AG20443 (cell line): ENCODE measurements at regions not wholly inside any gene's neighbourhood (a gene's known extent, or its start where the extent isn't known, plus 50 kb on each side); places are given as distances from the start of the nearest gene placed in this dataset.
"Not testable (repeated sequence)": the region's sequence is repeated elsewhere in the genome, so short reads cannot be mapped to it uniquely, and the experiment has no call there.

ENCODE experiments used
- DNase-seq: peaks from one replicate; pipeline ENCODE4 v3.0.0; 2012; ENCODE audit warnings: low spot score, mixed read lengths

DNA sequence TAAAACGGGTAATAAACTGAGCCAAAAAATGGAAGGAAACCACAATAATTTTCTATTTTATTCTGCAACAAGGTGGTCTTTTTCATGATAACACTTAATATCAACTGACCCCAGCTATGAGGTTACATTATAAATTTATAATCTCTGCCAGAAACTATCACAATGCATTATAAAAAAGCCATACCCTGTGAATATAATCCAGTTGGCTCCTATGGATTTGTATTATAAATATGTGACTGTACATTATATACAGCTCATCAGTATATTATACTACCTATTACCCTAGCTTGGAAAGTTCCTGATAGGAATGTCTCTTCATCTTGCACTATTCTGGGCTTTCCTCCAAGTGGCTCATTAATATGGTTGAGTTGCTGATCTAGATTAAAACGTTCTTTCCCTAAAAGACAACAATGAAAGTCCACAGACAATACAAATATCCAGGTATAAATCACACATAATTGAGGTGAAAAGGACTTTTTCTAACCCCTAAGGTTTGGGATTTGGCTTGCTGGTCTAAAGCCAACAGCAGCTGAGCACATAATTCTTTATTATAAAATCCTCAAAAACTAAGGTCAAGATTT is 487.7 kb downstream of the TTLL7 start:
- DNase-seq, result no peak

DNA sequence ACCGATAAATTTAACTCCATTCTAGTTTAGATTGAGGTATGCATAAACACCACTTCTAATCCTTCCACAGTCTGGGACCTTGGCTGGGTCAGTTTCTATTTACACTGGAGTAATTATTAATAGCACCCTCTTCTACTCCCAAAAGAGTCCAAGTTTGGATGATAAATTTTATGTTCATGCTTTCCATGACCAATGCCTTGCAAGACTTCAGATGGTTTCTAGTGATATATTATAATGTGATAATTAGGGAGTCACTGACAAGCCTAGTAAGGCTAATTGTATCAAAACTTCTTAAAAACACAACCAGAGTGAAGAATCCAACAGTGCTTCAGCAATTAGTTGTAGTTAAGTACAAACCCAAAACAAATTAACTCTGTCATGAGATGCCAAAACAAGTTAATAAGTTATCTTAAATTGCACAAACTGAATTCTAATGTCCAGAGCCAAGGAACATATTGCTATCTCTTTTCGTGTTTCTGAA is 489.6 kb downstream of the TTLL7 start:
- no peak for DNase-seq

DNA sequence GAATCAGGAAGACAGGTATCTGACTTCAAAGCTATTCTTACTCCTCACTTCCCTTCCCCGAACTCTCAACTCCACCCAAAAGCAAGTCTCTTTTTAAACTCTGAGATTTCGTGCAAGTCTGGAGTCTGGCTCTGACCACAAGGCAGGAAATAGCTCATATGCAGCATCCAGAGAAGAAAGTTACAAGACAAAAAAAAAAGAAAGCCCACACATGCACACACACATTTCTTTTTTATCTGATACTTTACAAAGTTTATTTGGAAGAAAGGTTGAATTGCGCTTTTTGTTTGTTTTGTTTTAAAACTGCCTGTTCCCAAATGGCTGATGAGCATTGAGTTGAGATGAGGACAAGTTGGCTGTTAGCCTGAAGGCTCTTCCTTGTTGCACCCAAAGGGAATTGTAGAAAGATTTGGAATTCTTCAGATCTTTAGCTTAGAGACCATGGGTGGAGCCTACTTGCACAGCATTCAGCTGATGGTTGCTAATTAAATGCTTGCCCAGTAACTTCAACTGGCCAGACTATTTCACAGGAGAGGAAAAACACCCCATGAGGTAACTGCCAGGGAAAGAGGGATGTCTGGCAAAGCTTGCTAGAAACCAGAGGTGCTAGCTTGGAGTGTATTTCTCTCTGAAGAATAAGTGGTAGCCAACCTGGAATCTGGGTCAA is 490.3 kb downstream of the TTLL7 start:
- DNase-seq, result peak; percentile 75

DNA sequence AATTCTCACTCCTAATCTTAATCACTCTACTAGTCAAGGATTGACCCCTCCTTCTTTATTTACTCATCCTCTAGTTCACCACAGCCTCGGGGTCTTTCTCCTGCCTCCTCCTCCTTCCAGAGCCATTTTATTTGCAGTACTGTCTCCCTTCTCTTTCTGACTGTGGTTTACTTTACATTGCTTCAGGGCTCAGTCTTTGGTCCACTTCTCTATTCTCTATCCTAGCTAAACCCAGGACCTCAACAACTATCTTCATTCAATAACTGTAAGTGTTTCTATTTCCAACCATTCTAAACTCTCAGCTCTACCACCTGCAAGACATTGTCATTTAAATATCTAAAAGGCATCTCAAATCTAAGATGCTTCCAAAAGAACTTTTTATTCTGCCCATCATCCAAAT is 493.8 kb downstream of the TTLL7 start:
- no peak for DNase-seq

DNA sequence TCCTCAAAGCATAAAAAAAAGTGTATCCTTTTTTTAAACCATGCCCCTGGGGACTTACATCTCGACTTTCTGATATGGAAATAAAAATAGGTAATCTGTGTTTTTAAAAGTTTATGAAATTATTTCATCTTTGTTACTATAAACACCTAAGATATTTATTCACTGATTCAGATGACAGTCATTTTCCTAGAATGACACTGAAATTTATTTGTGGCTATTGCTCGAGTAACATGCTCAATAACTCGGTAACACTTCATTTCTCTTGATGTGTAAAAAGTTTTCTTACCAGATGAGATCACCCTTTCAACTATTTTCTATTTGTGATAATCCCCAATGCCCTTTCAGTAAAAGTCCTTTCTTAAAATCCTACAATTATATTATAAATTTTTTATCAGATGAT is 495.8 kb downstream of the TTLL7 start:
- DNase-seq, result no peak

DNA sequence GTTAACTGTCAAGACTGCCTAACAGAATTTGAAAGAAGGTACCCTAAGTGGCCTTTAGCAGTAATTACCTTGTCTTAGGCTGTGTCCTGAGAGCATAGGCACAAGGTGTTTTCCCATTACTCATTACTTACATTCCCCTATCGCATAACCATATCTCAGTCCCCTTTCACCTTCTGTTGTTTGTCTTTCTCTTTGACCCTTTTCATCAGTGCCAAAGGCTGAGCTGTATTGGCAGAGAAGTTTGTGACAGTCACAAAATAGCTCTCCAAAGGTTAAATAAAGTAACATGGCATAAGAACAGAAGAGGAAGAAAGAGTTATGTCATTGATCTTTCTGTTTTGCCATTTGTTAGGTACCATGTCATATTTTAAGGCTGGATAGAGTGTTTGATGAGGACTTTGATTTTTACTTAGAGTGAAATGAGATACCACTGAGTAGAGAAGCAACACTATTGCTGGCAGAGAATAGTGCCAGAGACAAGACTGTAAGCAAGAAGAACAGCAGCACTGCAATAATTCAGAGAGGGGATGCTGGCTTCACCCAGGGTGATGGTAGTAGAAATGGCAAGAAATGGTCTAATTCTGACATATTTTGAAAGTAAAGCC is 497.8 kb downstream of the TTLL7 start:
- no peak for DNase-seq

DNA sequence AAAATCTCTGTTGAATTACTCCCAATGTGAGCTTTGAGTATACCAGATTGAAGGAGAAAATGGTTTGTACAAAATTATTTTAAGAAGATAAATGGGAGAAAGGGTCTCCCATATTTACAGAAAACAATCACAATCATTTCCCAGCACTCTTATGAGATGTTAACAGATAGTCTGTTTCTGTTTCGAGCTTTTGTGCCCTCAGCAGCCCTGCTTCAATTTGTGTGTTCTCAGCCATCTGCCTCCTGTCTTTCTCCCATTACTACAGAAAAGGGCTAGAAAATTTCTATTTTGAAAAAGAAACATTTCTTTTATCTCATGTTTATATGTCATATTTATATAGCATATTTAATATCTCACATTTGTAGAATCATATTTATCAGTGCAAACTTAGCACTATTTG is 498.4 kb downstream of the TTLL7 start:
- no peak for DNase-seq

DNA sequence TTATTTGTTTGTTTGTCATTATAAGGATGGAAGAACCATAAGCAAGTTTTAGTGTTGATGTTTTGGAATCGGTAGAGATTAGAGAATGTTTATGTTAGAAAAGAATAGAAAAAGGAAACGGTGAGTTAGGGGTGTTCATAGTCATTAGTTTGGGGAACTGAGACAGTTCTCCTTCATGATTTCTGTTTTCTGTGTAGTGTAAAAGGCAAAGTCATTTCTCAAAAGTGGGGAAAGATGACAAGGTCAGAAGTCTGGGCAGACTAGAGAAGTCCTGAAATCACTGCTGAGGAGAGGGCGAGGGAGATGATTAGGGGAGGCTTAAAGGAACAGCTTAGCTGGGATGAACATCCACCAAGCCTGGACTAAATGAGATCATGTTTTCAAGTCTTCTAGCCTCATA is 498.9 kb downstream of the TTLL7 start:
- no peak for DNase-seq

DNA sequence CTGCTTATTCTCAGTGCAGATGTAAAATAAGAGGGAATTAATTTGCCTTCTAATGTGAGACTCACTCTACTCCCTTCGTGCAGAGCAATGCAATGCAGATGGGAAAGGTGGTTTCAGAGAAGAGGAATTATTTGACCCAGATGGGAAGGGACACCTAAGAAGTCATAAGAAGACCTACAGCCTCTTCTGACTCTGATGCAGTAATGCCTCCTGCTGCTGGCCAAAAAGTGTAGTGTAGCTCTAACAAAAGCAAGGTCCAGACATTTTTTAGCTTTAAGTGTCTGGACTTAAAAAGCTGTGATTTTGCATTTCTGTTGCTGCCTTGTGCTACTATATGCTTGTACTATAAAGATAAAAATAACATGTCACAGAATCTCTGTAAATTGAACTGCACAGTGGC is 501.4 kb downstream of the TTLL7 start:
- DNase-seq, result peak; percentile 10

DNA sequence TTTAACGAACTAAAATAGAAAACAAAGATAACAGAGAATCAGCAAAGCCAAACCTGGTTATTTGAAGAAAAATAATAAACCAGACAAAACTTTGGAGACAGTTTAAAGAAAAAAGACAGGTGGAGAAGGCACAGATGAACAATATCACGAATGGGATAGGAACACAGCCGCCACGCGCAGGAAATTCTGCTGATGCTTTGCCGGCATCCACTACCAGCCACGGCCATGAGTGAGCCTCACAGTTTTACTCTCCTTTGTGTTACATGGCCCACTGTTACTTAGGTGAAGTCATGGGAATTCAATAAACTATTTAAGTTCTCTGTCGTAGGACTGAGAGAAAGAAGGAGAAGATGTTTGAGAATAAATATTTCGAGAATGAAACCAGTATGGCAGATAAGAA is 503.4 kb downstream of the TTLL7 start:
- no peak for DNase-seq

DNA sequence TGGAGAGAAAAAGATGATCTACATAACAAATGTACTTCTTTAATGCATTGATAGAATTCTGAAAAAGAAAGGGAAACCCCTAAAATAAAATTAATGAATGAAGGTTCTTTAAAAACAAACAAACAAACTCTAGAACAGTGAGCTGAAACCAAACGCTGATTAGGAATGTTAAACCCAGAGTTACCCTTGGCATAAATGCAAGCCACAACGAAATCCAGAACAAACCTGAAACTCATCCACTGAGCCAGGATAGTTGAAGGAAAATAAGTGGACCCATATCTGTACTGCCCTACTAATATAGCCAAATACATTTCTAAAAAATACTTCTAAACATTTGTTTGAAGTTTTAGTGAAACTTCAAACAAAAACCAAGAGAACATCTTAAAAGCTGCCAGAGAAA is 505.3 kb downstream of the TTLL7 start:
- DNase-seq, result no peak

DNA sequence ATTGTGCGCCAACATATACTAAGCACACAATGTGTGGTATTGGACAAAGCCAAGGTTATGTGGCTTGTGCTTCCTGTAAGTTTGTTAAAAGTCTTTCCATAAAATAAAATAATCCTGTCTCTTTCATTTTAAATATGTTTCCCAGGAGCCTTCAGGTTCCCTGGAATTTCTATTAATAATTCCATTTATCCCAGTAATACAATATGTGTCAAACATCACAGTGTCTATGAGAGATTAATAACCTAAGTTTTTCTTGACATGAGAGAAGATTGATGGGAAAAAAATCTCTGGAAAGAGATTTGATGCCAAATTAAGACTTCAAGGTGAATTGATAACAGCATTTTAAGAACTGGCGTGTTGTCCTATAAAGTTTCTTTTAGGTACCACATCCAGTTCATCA is 507.0 kb downstream of the TTLL7 start:
- no peak for DNase-seq

DNA sequence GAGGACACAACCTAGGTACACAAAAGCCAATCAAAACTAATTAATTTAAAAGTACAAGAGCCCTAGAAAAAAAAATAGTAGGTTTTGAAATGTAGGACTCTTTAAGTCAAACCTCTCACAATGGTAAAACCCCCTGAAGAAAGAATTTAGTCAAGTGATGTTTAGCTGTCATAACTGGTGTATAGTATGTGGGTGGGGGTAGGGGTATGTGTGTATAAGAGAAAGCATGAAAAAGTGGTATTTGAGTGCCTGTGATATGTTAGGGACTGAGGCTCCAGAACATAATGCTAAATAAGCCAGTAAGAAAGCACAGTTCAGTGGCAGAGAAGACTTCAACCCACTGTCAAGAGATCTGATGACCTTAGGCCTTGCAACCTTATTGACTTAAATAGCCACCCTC is 507.9 kb downstream of the TTLL7 start:
- DNase-seq, result no peak

DNA sequence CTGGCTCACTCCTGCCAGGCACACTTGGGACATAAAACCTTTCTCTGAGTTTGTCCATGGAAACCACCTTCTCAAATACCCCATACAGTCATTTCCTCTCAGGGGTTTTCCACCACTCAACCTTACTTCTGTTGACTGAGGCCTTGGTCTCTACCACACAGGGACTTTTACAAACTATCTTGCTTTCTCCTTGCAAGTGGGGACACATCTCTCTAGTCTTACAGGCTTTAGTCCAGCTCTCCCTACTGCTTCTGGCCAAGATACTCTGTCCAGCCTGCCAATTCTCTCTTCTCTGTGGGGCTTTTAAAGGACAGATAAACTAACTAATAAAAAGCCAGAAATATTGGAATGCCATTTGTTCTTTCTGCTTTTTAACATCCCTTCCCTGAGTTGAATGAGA is 510.8 kb downstream of the TTLL7 start:
- DNase-seq, result not testable (repeated sequence)

DNA sequence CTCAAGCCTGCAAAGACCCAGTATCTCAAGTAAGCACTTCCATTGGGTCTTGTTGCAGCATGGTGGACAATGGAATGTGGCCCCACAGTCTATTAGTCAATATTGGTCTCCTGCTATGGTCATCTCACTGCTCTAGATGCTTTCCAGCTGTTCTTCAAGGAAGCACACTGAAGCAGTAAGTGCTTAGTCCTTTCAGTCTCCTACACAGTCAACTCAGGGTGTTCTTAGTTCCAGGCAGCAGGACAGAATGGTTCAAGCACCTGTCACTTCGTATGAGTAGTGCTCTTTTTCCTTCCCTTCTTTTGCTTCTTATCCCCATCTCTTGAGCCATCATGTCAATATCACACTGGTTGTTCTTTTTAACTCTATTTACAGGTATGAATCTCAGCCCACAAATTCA is 511.5 kb downstream of the TTLL7 start:
- not testable (repeated sequence) for DNase-seq

DNA sequence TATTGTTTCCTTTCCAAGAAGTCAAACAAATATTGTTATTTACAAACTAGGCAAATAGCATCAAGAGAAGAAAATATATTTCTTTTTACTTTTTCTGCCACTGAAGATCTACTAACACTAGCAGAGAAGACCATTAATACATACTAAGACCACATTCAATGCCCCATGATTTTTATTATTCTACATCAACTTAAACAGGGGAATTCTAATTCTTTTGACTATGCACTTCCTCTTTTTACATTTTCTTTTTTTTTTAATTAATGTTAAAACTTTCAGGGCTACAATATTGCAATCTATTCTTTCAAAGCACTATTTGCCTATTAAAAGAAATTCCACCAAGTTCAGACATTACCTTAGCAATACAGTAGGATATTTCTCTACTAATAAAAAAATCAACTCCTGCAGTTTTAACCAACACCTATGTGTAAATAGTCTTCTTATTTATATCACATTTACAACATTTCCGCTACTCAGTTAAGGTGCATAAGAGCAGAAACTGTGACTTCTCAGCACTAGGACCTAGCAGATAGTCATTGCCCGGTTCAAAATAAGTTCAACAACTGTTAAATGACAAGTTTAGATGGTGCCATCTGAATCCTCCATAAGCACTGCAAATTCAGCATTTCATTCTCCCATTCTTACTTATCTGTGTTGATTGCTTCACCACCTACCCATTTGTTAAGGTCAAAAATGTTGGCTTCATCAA is 513.5 kb downstream of the TTLL7 start:
- DNase-seq, result not testable (repeated sequence)

DNA sequence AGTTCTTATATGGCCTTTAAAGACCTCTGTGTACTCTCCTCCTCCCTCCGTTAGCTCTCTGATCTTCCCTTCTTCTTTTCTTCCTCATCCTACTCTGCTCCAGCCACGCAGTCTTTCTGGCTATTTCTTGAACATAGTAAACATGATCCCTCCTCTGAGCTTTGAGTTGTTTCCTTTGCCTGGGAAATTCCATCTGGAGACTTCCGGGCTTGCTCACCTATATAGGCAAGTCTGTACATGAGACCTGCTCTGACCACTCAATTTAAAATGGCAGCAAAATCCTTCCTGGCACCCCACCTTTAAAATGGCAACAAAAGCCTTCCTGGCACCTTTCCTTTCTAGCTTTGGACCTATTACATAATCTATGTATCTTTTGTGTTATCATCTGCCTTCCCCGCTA is 517.6 kb downstream of the TTLL7 start:
- DNase-seq, result not testable (repeated sequence)

DNA sequence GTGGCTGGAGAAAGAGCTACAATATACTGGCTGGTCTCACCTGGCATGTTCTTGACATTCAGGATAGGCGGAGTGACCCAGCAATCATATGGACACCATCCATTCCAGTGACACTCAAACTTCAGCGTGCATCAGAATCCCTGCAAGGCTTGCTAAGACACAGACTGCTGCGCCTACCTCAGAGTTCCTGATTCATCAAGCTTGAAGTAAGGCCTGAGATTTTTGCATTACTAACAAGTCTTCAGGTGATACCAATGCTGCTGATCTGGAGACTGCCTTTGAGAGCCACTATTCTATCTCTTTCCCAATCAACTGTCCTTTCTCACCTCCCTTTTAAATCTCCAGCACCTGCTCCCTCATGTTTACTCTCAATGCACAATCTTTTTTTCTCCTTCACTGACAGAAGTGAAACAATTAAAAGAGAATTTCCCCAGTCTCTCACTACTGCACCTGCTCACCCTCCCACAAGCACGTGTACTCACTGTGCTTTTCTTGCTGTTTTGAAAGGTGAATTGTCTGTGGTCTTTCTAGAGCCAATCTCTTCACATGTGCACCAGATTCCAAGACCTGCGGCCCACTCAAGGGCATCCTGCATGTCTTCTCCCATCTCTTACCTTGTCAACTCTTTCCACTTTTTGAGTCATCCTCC is 519.2 kb downstream of the TTLL7 start:
- not testable (repeated sequence) for DNase-seq

DNA sequence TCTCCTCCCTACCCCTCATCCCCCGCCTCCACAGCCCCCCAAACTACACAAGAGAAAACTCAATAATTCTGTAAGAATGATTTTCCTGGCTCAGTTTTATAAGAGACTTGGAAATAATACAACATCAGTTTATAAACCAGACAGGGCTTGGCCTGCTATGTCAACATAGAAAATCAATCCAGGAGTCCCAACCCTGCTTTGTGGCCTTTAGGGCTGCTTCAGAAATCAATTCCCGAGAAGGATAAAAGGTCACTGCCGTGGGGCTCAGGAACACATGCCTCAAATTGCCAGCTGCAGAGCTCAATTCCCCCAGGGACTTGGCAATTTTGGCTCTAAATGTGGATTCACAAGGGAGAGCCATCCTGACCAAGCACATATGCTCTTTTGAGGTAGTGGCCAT is 520.8 kb downstream of the TTLL7 start:
- DNase-seq, result not testable (repeated sequence)

DNA sequence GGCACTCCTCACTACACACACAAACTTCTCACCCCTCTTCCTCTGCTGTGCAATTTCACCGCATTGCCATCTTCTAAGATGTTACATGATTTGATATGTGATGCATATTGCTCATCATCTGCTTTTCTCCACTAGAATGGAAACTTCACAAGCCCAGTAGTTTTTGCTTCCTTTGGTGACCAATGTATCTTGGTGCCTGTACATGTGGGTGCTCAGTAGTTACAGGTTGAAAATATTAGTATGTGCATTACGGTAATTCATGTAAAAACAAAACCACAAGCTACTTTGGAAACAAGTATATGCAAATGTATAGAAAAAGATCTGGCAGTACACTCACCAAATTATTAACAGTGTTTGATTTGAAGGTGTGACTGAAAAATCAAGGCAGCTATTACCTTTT is 522.4 kb downstream of the TTLL7 start:
- DNase-seq, result not testable (repeated sequence)

DNA sequence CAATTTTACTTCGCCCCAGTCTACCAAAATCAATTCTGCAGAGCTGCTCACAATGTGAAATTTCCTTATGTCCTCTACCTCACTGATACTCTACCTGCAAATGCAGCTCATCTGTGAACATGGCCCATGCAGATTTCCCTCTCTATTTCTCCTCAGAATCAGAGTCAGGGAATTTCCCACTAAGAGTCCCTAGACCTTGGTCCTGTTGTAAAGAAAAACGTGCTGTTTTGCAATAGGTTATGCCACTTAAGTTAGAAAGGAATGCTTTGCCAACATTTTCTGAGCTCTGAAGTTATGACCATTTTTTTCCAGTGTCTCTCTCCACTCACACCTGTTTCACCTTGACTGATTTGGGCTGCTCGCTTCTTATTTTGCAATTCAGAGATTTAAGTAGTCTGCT is 524.0 kb downstream of the TTLL7 start:
- not testable (repeated sequence) for DNase-seq

DNA sequence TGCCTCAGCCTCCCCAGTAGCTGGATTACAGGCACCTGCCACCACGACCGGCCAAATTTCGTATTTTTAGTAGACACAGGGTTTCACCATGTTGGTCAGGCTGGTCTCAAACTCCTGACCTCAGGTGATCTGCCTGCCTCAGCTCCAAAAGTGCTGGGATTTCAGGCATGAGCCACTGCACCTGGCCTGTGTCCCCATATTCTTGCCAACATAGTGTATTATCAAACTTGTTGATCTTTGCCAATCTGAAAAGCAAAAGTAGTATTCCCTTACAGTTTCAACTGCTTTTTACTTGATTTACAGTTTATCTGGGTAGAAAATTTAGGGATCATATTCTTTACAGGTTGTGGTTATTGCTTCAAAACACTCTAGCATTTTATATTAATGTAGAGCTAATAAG is 524.9 kb downstream of the TTLL7 start:
- DNase-seq, result not testable (repeated sequence)
